ENCODE measurements at regions not wholly inside any gene's neighbourhood (a gene's known extent, or its start where the extent isn't known, plus 50 kb on each side); places are given as distances from the start of the nearest gene placed in this dataset.

GRCh38 chr21:9730866-9731265 is 790.5 kb upstream of the TPTE start:
- TF ChIP-seq ZNF331 (CRISPR knock-in tag; IDR thresholded peaks at IDR 0.05; ENCODE audit: low read depth) (no peak), EZH2 (IDR thresholded peaks at IDR 0.05; ENCODE audit: low read depth, unreplicated experiment) (no peak), CTCF (conservative IDR thresholded peaks at IDR 0.05; ENCODE audit: low read depth in 2 of 2) (no peak), CREB1 (CRISPR knock-in tag; IDR thresholded peaks at IDR 0.05; ENCODE audit: low read depth) (no peak), REST (IDR thresholded peaks at IDR 0.05; ENCODE audit: unreplicated experiment) (no peak), JUNB (IDR thresholded peaks at IDR 0.05; ENCODE audit: unreplicated experiment) (no peak), EZH2phosphoT487 (IDR thresholded peaks at IDR 0.05; ENCODE audit: unreplicated experiment) (no peak), ZNF114 (CRISPR knock-in tag; IDR thresholded peaks at IDR 0.05) (no peak), POLR2AphosphoS5 (IDR thresholded peaks at IDR 0.05; ENCODE audit: low read depth) (no peak), STAT1 (IDR thresholded peaks at IDR 0.05; ENCODE audit: unreplicated experiment) (no peak), NANOG (IDR thresholded peaks at IDR 0.05; ENCODE audit: borderline replicate concordance) (no peak)
